ENCODE measurements at regions not wholly inside any gene's neighbourhood (a gene's known extent, or its start where the extent isn't known, plus 50 kb on each side); places are given as distances from the start of the nearest gene placed in this dataset.

DNA sequence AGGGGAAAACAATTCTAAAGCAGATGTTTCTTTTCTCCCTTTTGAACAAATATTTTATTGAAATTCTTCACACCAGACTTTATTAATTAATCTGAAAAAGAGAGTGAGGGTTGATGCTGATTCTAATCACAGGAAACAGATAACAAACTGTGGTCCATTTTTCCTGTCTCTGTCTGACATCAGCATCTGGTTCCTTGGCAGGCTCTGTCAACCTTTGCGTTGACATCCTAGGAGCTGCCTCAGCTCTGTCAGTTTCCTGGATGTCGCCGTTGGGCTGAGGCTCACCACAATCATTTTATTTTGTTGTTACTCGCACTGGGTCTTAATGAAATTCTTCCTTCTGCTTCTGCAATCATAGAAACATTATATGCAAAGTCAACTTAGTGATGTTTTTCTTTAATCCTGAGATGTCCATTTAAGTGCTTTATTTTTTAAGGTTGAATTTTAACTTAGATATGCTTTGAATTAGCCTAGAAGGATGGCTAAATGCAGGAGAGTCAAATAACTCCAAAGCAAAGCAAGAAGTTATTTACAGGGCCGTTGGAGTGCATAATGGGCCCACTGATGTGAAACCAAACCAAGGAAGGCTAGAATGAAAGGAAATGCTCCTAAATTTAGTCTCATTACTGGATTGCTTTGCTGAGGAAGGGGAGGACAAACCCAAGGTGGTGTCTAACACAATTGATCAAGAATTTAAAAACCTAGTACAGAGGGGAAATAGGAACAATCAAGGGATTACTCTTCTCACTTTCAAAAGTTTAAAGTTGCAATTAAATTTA, 542.4 kb downstream of the FLRT2 start:
- no peak for TF ChIP-seq RCOR1 (IDR thresholded peaks at IDR 0.05; ENCODE audit: insufficient replicate concordance, low read length)
- TF ChIP-seq, protein P1, sequence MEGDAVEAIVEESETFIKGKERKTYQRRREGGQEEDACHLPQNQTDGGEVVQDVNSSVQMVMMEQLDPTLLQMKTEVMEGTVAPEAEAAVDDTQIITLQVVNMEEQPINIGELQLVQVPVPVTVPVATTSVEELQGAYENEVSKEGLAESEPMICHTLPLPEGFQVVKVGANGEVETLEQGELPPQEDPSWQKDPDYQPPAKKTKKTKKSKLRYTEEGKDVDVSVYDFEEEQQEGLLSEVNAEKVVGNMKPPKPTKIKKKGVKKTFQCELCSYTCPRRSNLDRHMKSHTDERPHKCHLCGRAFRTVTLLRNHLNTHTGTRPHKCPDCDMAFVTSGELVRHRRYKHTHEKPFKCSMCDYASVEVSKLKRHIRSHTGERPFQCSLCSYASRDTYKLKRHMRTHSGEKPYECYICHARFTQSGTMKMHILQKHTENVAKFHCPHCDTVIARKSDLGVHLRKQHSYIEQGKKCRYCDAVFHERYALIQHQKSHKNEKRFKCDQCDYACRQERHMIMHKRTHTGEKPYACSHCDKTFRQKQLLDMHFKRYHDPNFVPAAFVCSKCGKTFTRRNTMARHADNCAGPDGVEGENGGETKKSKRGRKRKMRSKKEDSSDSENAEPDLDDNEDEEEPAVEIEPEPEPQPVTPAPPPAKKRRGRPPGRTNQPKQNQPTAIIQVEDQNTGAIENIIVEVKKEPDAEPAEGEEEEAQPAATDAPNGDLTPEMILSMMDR (conservative IDR thresholded peaks at IDR 0.05; ENCODE audit: low read depth, low read length): no peak
- TF ChIP-seq, protein P2, sequence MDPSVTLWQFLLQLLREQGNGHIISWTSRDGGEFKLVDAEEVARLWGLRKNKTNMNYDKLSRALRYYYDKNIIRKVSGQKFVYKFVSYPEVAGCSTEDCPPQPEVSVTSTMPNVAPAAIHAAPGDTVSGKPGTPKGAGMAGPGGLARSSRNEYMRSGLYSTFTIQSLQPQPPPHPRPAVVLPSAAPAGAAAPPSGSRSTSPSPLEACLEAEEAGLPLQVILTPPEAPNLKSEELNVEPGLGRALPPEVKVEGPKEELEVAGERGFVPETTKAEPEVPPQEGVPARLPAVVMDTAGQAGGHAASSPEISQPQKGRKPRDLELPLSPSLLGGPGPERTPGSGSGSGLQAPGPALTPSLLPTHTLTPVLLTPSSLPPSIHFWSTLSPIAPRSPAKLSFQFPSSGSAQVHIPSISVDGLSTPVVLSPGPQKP (IDR thresholded peaks at IDR 0.05; ENCODE audit: borderline replicate concordance, low read depth, low read length): no peak
- TF ChIP-seq POLR2A (IDR thresholded peaks at IDR 0.05; ENCODE audit: low read depth, low read length): no peak
- no peak for TF ChIP-seq SMC3 (IDR thresholded peaks at IDR 0.05; ENCODE audit: low read depth, low read length)
- no peak for TF ChIP-seq MAZ (IDR thresholded peaks at IDR 0.05; ENCODE audit: borderline replicate concordance, low read depth, low read length)
- no peak for TF ChIP-seq CHD1 (IDR thresholded peaks at IDR 0.05; ENCODE audit: low read depth, low read length)
- TF ChIP-seq, protein P3, sequence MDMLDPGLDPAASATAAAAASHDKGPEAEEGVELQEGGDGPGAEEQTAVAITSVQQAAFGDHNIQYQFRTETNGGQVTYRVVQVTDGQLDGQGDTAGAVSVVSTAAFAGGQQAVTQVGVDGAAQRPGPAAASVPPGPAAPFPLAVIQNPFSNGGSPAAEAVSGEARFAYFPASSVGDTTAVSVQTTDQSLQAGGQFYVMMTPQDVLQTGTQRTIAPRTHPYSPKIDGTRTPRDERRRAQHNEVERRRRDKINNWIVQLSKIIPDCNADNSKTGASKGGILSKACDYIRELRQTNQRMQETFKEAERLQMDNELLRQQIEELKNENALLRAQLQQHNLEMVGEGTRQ (IDR thresholded peaks at IDR 0.05; ENCODE audit: low read depth, low read length): no peak
- TF ChIP-seq BHLHE40 (IDR thresholded peaks at IDR 0.05; ENCODE audit: low read depth, low read length): no peak

Data from IMR-90 (cell line).